ENCODE measurements at regions not wholly inside any gene's neighbourhood (a gene's known extent, or its start where the extent isn't known, plus 50 kb on each side); places are given as distances from the start of the nearest gene placed in this dataset.

GRCh38 chr5:165569551-165569950 lies 2064.1 kb downstream of the MAT2B start:
- CTCF ChIA-PET = no interaction called here
- TF ChIP-seq, protein P1, sequence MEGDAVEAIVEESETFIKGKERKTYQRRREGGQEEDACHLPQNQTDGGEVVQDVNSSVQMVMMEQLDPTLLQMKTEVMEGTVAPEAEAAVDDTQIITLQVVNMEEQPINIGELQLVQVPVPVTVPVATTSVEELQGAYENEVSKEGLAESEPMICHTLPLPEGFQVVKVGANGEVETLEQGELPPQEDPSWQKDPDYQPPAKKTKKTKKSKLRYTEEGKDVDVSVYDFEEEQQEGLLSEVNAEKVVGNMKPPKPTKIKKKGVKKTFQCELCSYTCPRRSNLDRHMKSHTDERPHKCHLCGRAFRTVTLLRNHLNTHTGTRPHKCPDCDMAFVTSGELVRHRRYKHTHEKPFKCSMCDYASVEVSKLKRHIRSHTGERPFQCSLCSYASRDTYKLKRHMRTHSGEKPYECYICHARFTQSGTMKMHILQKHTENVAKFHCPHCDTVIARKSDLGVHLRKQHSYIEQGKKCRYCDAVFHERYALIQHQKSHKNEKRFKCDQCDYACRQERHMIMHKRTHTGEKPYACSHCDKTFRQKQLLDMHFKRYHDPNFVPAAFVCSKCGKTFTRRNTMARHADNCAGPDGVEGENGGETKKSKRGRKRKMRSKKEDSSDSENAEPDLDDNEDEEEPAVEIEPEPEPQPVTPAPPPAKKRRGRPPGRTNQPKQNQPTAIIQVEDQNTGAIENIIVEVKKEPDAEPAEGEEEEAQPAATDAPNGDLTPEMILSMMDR (IDR thresholded peaks at IDR 0.05; ENCODE audit: control extremely low read depth, extremely low read depth, low read depth, missing control alignments) = no peak
- DNase-seq (ENCODE audit: extremely low spot score) = no peak
- POLR2A ChIA-PET = no interaction called here

DNA sequence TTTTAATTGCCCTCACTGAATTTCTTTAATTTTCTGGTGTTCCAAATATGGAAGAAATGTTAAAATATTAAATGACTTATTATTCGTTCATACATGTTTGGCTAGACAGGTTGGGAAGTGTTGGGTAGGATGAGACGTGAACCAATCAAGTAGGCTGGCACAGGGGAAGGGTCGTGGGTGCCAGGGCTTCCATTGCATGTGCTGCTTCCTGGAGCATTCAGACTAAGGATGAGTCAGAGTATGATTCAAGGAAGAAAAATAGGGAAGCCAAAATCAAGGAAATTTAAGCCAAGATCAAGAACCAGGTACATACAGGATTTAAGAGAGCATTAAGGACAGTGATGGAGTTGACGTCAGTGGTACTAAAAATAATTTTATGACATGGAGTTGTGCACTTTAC lies 2068.0 kb downstream of the MAT2B start:
- ChIA-PET POLR2A (no interaction called here), CTCF (no interaction called here)
- DNase-seq (ENCODE audit: extremely low spot score) = no peak
- TF ChIP-seq, protein P1 (IDR thresholded peaks at IDR 0.05; ENCODE audit: control extremely low read depth, extremely low read depth, low read depth, missing control alignments) = no peak

DNA sequence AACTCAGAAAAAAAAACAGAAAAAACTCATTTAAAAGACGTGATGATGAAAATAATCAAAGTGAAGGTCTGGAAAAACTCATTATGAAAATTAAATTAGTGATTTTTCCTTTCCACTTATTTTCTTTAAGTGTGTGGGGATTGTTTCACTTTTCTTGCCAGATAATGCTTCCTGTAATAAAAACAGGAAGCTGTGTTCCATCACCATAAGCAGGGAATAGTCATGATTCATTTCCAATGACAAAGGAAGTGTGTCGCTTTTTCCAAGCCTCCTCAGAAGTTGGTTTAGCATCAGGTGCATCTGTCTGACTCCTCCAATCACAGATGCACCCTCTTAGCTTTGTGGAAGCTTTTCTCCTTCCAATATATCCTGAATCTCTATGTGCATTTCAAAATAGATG lies 2068.7 kb downstream of the MAT2B start:
- POLR2A ChIA-PET = no interaction called here
- no peak for DNase-seq (ENCODE audit: extremely low spot score)
- TF ChIP-seq, protein P1 (IDR thresholded peaks at IDR 0.05; ENCODE audit: control extremely low read depth, extremely low read depth, low read depth, missing control alignments) = no peak
- CTCF ChIA-PET = interaction anchor here (1.2 kb wide), 1 partner anchor 9 kb away, joined by 3 read pairs; no protein-coding TSS in a partner anchor

GRCh38 chr5:165576678-165577275 lies 2071.4 kb downstream of the MAT2B start:
- TF ChIP-seq, protein P1 (IDR thresholded peaks at IDR 0.05; ENCODE audit: control extremely low read depth, extremely low read depth, low read depth, missing control alignments) = no peak
- ChIA-PET POLR2A (no interaction called here), CTCF (no interaction called here)
- DNase-seq (ENCODE audit: extremely low spot score) = no peak

DNA sequence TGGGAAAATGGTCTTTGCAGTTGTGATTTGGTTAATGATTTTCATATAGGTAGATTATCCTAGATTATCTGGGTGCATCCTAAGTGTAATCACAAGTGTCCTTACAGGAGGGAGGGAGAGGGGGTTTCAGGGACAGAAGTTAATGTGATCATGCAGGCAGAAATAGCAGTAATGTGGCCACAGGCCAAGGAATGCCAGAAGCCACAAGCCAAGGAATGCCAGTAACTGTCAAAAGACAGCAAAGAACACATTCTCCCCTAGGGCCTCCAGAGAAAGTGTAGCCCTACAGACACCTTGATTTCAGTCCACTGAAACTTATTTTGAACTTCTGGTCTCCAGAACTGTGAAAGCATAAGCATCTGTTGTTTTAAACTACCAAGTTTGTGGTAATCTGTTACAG lies 2074.5 kb downstream of the MAT2B start:
- DNase-seq (ENCODE audit: extremely low spot score) = no peak
- ChIA-PET CTCF (interaction anchor here (1.1 to 1.2 kb wide), 2 partner anchors 14 to 49 kb away, joined by 3 to 4 read pairs; no protein-coding TSS in a partner anchor), POLR2A (no interaction called here)
- TF ChIP-seq, protein P1 (IDR thresholded peaks at IDR 0.05; ENCODE audit: control extremely low read depth, extremely low read depth, low read depth, missing control alignments) = no peak

GRCh38 chr5:165594693-165595092 lies 2089.3 kb downstream of the MAT2B start:
- no peak for DNase-seq (ENCODE audit: extremely low spot score)
- TF ChIP-seq, protein P1 (IDR thresholded peaks at IDR 0.05; ENCODE audit: control extremely low read depth, extremely low read depth, low read depth, missing control alignments) = no peak
- ChIA-PET CTCF (no interaction called here), POLR2A (no interaction called here)

Data from GM10248 (cell line).